Adrenal gland (tissue), 9 donors: ENCODE measurements at regions not wholly inside any gene's neighbourhood (a gene's known extent, or its start where the extent isn't known, plus 50 kb on each side); places are given as distances from the start of the nearest gene placed in this dataset.

ENCODE experiments used
- DNase-seq, 7 donors: peaks; one replicate each; pipeline ENCODE4 v3.0.0-alpha.2; 2019 to 2020
- H3K27ac ChIP-seq, 5 donors: fragments of 200-600 bp; sonication (generic) in 4 of 5; 1 replicate in 3 of 5; 2 replicates in 2 of 5; pipeline versions ENCODE4 v1.5.1 to v1.8.0; 2016 to 2020; ENCODE audit warnings: mild to moderate bottlenecking in 1 of 5
- H3K27me3 ChIP-seq: fragments of 200-600 bp; 2 replicates; pipeline ENCODE4 v1.8.0; 2021
- H3K36me3 ChIP-seq, 2 donors: fragments of 200-600 bp; replicated peaks in 1 of 2; 1 replicate in 1 of 2; 2 replicates in 1 of 2; pipeline versions ENCODE4 v1.5.1 to v1.8.0; 2018 to 2022
- H3K4me1 ChIP-seq, 2 donors: fragments of 200-600 bp; replicated peaks in 1 of 2; 1 replicate in 1 of 2; 2 replicates in 1 of 2; pipeline versions ENCODE4 v1.5.1 to v1.8.0; 2018 to 2021
- H3K4me3 ChIP-seq, 4 donors: fragments of 200-600 bp; sonication (generic) in 3 of 4; one replicate each; pipeline ENCODE4 v1.5.1; 2016 to 2018
- H3K9me3 ChIP-seq, 3 donors: fragments of 200-600 bp; sonication (generic) in 1 of 3; replicated peaks in 1 of 3; 1 replicate in 2 of 3; 2 replicates in 1 of 3; pipeline versions ENCODE4 v1.5.1 to v1.8.0; 2016 to 2021
- CTCF ChIP-seq, 6 experiments: fragments of 450-650 bp in 4 of 6; fragments of 200-600 bp in 2 of 6; sonication (generic) in 1 of 6; IDR thresholded peaks; 1 replicate in 5 of 6; 2 replicates in 1 of 6; pipeline versions ENCODE4 v1.5.1 to v1.8.0; 2016 to 2021; ENCODE audit warnings: antibody characterized with exemption in 6 of 6, mild to moderate bottlenecking in 2 of 6, moderate library complexity in 1 of 6
- POLR2A ChIP-seq, 2 donors: fragments of 450-650 bp; IDR thresholded peaks; one replicate each; pipeline ENCODE4 v1.6.1; 2017; ENCODE audit warnings: antibody characterized with exemption in 2 of 2, mild to moderate bottlenecking in 2 of 2, moderate library complexity in 1 of 2
- WGBS, 4 donors: extraction: QIAGEN DNeasy Blood & Tissue Kit in 2 of 4; methylation state at CpG; one replicate each; pipeline versions ENCODE4 v1.1.5 to v1.1.7; 2013 to 2017; 5-methylcytosine and 5-hydroxymethylcytosine counted together
- intact Hi-C, 2 donors: fragments of 100-400 bp; cut with DNase I; formaldehyde crosslinking; loops; one replicate each; pipeline versions ENCODE4 v1.14.1 to v1.15.0; 2022 to 2023
- donor health status: healthy with polysubstance abuse.
- donor health status: Bipolar disorder and iron deficiency.
- donor health status: DM: yes; HTN: yes; CAD: no.
- donor health status: DM: no; HTN: no; CAD: no.
- donor health status: DM: no; HTN: no; CAD: no.

- WGBS, 4 donors: 71 to 82% (median 75%) methylated on average over 2 of the region's 2 CpGs
- intact Hi-C loops: no loop called here
Observed at GRCh38 chr21:25215698-25216384, 391.4 kb downstream of the MRPL39 start.

DNA sequence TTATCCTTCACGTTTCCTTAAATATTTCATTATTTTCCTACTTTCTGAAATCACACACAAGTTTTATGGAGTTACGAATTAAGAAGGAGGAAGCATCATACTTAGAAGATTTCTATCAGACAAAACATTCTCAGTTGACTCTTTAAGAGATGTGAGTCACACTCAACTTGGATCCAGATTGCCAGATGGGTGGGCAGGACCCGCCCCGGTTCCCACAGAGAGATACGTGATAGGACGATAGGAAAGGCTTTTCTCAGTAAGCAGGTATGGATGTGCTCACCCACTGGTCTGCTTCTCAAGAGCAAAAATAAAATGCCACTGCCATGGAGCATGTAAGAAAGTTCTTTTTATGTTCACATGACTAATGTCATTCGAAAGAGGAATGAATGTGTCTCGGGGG, 392.6 kb downstream of the MRPL39 start:
- no peak overlapping the region for H3K27ac ChIP-seq
- no peak for TF ChIP-seq CTCF (IDR thresholded peaks at IDR 0.05)
- no peak for TF ChIP-seq POLR2A (IDR thresholded peaks at IDR 0.05)
- no peaks in the 10 kb centered on the region for H3K27me3 ChIP-seq
- no peak overlapping the region for H3K4me3 ChIP-seq
- 70 to 86% (median 81%) methylated on average over 8 of the region's 8 CpGs for WGBS, 4 donors
- no peaks in the 10 kb centered on the region for H3K4me1 ChIP-seq
- no peaks in the 10 kb centered on the region for H3K9me3 ChIP-seq
- H3K36me3 ChIP-seq: no peaks in the 10 kb centered on the region
- intact Hi-C loops: no loop called here
- no peak for DNase-seq

More at GRCh38 chr21:25215698-25216384, 391.4 kb downstream of the MRPL39 start:
- Histone ChIP-seq H3K27me3 (no peaks in the 10 kb centered on the region), H3K4me3 (no peak overlapping the region), H3K4me1 (no peaks in the 10 kb centered on the region), H3K9me3 (peaks cover 0 to 4% (median 0%) of the 10 kb centered on the region in 3 donors), H3K36me3 (no peaks in the 10 kb centered on the region), H3K27ac (no peak overlapping the region)
- no peak for TF ChIP-seq POLR2A (IDR thresholded peaks at IDR 0.05)
- TF ChIP-seq CTCF (IDR thresholded peaks at IDR 0.05): no peak
- no peak for DNase-seq

GRCh38 chr21:25199944-25200343, 407.3 kb downstream of the MRPL39 start:
- DNase-seq: no peak
- Histone ChIP-seq H3K27me3 (no peaks in the 10 kb centered on the region), H3K4me3 (no peak overlapping the region), H3K36me3 (no peaks in the 10 kb centered on the region), H3K4me1 (no peaks in the 10 kb centered on the region), H3K27ac (no peak overlapping the region), H3K9me3 (no peaks in the 10 kb centered on the region)
- TF ChIP-seq POLR2A (IDR thresholded peaks at IDR 0.05): no peak
- TF ChIP-seq CTCF (IDR thresholded peaks at IDR 0.05): no peak
- intact Hi-C loops: no loop called here
- 88 to 98% (median 92%) methylated on average over 2 of the region's 2 CpGs for WGBS, 4 donors

DNA sequence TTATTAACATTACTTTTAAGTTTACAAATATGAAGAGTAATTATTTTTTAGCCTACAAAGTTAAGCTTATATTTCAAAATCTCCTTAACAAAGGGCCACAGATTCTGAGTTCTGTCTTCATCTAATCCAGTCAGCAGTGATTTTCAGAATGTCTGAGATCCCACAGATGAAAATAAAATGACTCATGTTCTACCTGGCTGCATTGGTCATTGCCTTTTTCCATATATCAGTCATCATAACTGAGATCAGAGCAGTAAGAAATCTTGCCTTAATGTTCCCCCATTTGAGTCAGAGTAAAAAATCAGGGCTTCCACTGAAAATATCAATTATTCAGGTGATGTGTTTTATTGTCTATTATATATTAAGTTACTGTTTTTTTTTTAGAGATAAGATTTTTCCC, 416.1 kb downstream of the MRPL39 start:
- no peaks in the 10 kb centered on the region for H3K36me3 ChIP-seq
- no peaks in the 10 kb centered on the region for H3K27me3 ChIP-seq
- intact Hi-C loops: no loop called here
- H3K9me3 ChIP-seq: no peaks in the 10 kb centered on the region
- TF ChIP-seq CTCF (IDR thresholded peaks at IDR 0.05) (no peak), POLR2A (IDR thresholded peaks at IDR 0.05) (no peak)
- peaks cover 0 to 4% of the 10 kb centered on the region in 2 donors for H3K4me1 ChIP-seq
- H3K4me3 ChIP-seq: no peak overlapping the region
- DNase-seq: no peak
- H3K27ac ChIP-seq: no peak overlapping the region
